ENCODE measurements at regions not wholly inside any gene's neighbourhood (a gene's known extent, or its start where the extent isn't known, plus 50 kb on each side); places are given as distances from the start of the nearest gene placed in this dataset.

GRCh38 chr21:16020878-16021277, 291.1 kb downstream of the USP25 start:
- no peak for DNase-seq

- DNase-seq, result no peak
Measured at GRCh38 chr21:16022116-16022515, 292.3 kb downstream of the USP25 start.

GRCh38 chr21:16022921-16023320, 293.1 kb downstream of the USP25 start:
- no peak for DNase-seq

- DNase-seq, result no peak
Measured at GRCh38 chr21:16028142-16028541, 298.4 kb downstream of the USP25 start.

- DNase-seq, result no peak
Measured at GRCh38 chr21:16028941-16029464, 299.2 kb downstream of the USP25 start.

GRCh38 chr21:16033193-16033592, 303.4 kb downstream of the USP25 start:
- DNase-seq, result no peak

- DNase-seq, result no peak
Measured at GRCh38 chr21:16034446-16035190, 304.8 kb downstream of the USP25 start.

GRCh38 chr21:16037421-16037955, 307.7 kb downstream of the USP25 start:
- no peak for DNase-seq

GRCh38 chr21:16040601-16041000, 310.8 kb downstream of the USP25 start:
- DNase-seq, result no peak

- no peak for DNase-seq
Measured at GRCh38 chr21:16044676-16045075, 314.9 kb downstream of the USP25 start.

- no peak for DNase-seq
Measured at GRCh38 chr21:16046656-16047330, 317.0 kb downstream of the USP25 start.

GRCh38 chr21:16047904-16048303, 318.1 kb downstream of the USP25 start:
- DNase-seq, result no peak

GRCh38 chr21:16055014-16055413, 325.2 kb downstream of the USP25 start:
- no peak for DNase-seq

GRCh38 chr21:16058896-16059295, 329.1 kb downstream of the USP25 start:
- DNase-seq, result no peak

GRCh38 chr21:16059981-16060380, 330.2 kb downstream of the USP25 start:
- DNase-seq, result no peak

- no peak for DNase-seq
Measured at GRCh38 chr21:16061194-16061593, 331.4 kb downstream of the USP25 start.

- DNase-seq, result no peak
Measured at GRCh38 chr21:16069178-16070112, 339.7 kb downstream of the USP25 start.

- DNase-seq, result no peak
Measured at GRCh38 chr21:16070207-16070651, 340.4 kb downstream of the USP25 start.

- no peak for DNase-seq
Measured at GRCh38 chr21:16071092-16071491, 341.3 kb downstream of the USP25 start.

GRCh38 chr21:16071761-16072160, 342.0 kb downstream of the USP25 start:
- no peak for DNase-seq

GRCh38 chr21:16072221-16072620, 342.4 kb downstream of the USP25 start:
- DNase-seq, result no peak

- no peak for DNase-seq
Measured at GRCh38 chr21:16072737-16073136, 343.0 kb downstream of the USP25 start.

GRCh38 chr21:16073586-16073985, 343.8 kb downstream of the USP25 start:
- DNase-seq, result no peak
